H1 (cell line): ENCODE measurements at regions not wholly inside any gene's neighbourhood (a gene's known extent, or its start where the extent isn't known, plus 50 kb on each side); places are given as distances from the start of the nearest gene placed in this dataset.
"Not testable (repeated sequence)": the region's sequence is repeated elsewhere in the genome, so short reads cannot be mapped to it uniquely, and the experiment has no call there.

Experiments
- CTCF ChIA-PET: fragments of 300-600 bp; sonication (Branson Sonifier 250); formaldehyde crosslinking; loops from one replicate; lab custom pipeline; 2021; ENCODE audit not compliant: partially characterized antibody; lab: Charles Lee
- POLR2A ChIA-PET: fragments of 300-600 bp; sonication (Branson Sonifier 250); formaldehyde crosslinking; loops from one replicate; lab custom pipeline; 2021; ENCODE audit warnings: inconsistent platforms; ENCODE audit not compliant: partially characterized antibody; lab: Charles Lee
- DNase-seq, 2 experiments: peaks; one replicate each; pipeline versions ENCODE4 v3.0.0 to v3.0.0-alpha.2; 2010 to 2022; ENCODE audit warnings: low spot score in 2 of 2, low read depth in 1 of 2, mixed read lengths in 1 of 2
- FAIRE-seq: peaks from 2 replicates; lab custom pipeline; 2011; peaks lifted over from hg19 to GRCh38; lab: Jason Lieb, UNC
- H2AFZ ChIP-seq: 2 replicates; pipeline ENCODE4 v1.8.1; 2012; ENCODE audit warnings: low read length, inconsistent platforms
- H2AK5ac ChIP-seq: 2 replicates; pipeline ENCODE4 v1.6.1; 2013; ENCODE audit warnings: low read depth, low read length
- H2BK120ac ChIP-seq: replicated peaks from 2 replicates; pipeline ENCODE3; 2013; ENCODE audit warnings: low read depth, low read length, inconsistent platforms
- H2BK12ac ChIP-seq: 2 replicates; pipeline ENCODE4 v1.6.1; 2013; ENCODE audit warnings: low read depth, low read length
- H2BK15ac ChIP-seq: 2 replicates; pipeline ENCODE4 v1.6.1; 2013; ENCODE audit warnings: low read length
- H2BK20ac ChIP-seq: 2 replicates; pipeline ENCODE4 v1.6.1; 2013; ENCODE audit warnings: low read length
- H2BK5ac ChIP-seq: 2 replicates; pipeline ENCODE4 v1.6.1; 2013; ENCODE audit warnings: low read depth, low read length
- H3K14ac ChIP-seq: 2 replicates; pipeline ENCODE4 v1.6.1; 2013; ENCODE audit warnings: inconsistent platforms; ENCODE audit not compliant: insufficient read length
- H3K18ac ChIP-seq: 2 replicates; pipeline ENCODE4 v1.6.1; 2013; ENCODE audit warnings: low read length; ENCODE audit errors: extremely low read depth
- H3K23ac ChIP-seq: 2 replicates; pipeline ENCODE4 v1.6.1; 2013; ENCODE audit warnings: inconsistent platforms; ENCODE audit not compliant: insufficient read length
- H3K23me2 ChIP-seq: 2 replicates; pipeline ENCODE4 v1.6.1; 2013; ENCODE audit warnings: low read depth, low read length
- H3K27ac ChIP-seq: 2 replicates; pipeline ENCODE4 v1.6.1; 2011; ENCODE audit warnings: low read depth, low read length, inconsistent platforms
- H3K27me3 ChIP-seq, 4 experiments: replicated peaks in 1 of 4; 1 replicate in 1 of 4; 2 replicates in 3 of 4; pipeline versions ENCODE4 v1.6.1 to v1.8.1; 2011 to 2013; ENCODE audit warnings: low read length in 3 of 4, mild to moderate bottlenecking in 3 of 4, inconsistent platforms in 2 of 4, mixed read lengths in 2 of 4, moderate library complexity in 1 of 4; ENCODE audit not compliant: control insufficient read depth in 3 of 4, insufficient read depth in 3 of 4; ENCODE audit errors: extremely low read depth in 1 of 4
- H3K36me3 ChIP-seq, 4 experiments: 2 replicates each; pipeline versions ENCODE4 v1.6.1 to v1.8.1; 2011 to 2013; ENCODE audit warnings: mild to moderate bottlenecking in 4 of 4, low read length in 3 of 4, moderate library complexity in 2 of 4, control low read depth in 1 of 4, inconsistent platforms in 1 of 4; ENCODE audit not compliant: insufficient read depth in 4 of 4, control insufficient read depth in 2 of 4
- H3K4ac ChIP-seq: replicated peaks from 2 replicates; pipeline ENCODE3; 2013; ENCODE audit warnings: low read length, low read depth, mixed read lengths, inconsistent platforms; ENCODE audit not compliant: insufficient read length
- H3K4me1 ChIP-seq, 4 experiments: replicated peaks in 1 of 4; 1 replicate in 1 of 4; 2 replicates in 3 of 4; pipeline versions ENCODE4 v1.6.1 to v1.8.1; 2011 to 2013; ENCODE audit warnings: low read length in 3 of 4, inconsistent platforms in 2 of 4, mixed read lengths in 1 of 4; ENCODE audit not compliant: insufficient read depth in 4 of 4, control insufficient read depth in 3 of 4
- H3K4me2 ChIP-seq, 2 experiments: 2 replicates each; pipeline versions ENCODE4 v1.6.1 to v1.8.1; 2011 to 2013; ENCODE audit warnings: low read depth in 2 of 2, low read length in 2 of 2, control low read depth in 1 of 2, inconsistent platforms in 1 of 2, mild to moderate bottlenecking in 1 of 2; ENCODE audit not compliant: insufficient read depth in 1 of 2
- H3K4me3 ChIP-seq, 4 experiments: fragments of 200-600, 300-600 bp in 1 of 4; sonication (generic), shearing (Covaris generic), sonication (Bioruptor Twin) in 1 of 4; 2 replicates each; pipeline versions ENCODE4 v1.5.1 to v1.8.1; 2011 to 2016; ENCODE audit warnings: low read length in 4 of 4, low read depth in 3 of 4, control low read depth in 2 of 4, inconsistent platforms in 2 of 4, mild to moderate bottlenecking in 2 of 4, mixed read lengths in 1 of 4, moderate library complexity in 1 of 4; ENCODE audit not compliant: insufficient read depth in 2 of 4; ENCODE audit errors: extremely low read depth in 1 of 4
- H3K56ac ChIP-seq: replicated peaks from 2 replicates; pipeline ENCODE3; 2013; ENCODE audit warnings: low read depth, mild to moderate bottlenecking, mixed read lengths, low read length, inconsistent platforms; ENCODE audit not compliant: insufficient read length
- H3K79me1 ChIP-seq: 2 replicates; pipeline ENCODE4 v1.6.1; 2013; ENCODE audit warnings: low read depth, low read length, control low read depth
- H3K79me2 ChIP-seq, 2 experiments: 2 replicates each; pipeline versions ENCODE4 v1.6.1 to v1.8.1; 2012 to 2013; ENCODE audit warnings: low read length in 2 of 2, mild to moderate bottlenecking in 2 of 2, inconsistent platforms in 1 of 2; ENCODE audit not compliant: insufficient read depth in 2 of 2, control insufficient read depth in 1 of 2
- H3K9ac ChIP-seq, 4 experiments: replicated peaks in 1 of 4; 1 replicate in 1 of 4; 2 replicates in 3 of 4; pipeline versions ENCODE4 v1.6.1 to v1.8.1; 2011 to 2013; ENCODE audit warnings: low read depth in 3 of 4, low read length in 3 of 4, control low read depth in 2 of 4, mild to moderate bottlenecking in 2 of 4, moderate library complexity in 2 of 4, inconsistent platforms in 1 of 4; ENCODE audit errors: extremely low read depth in 1 of 4
- H3K9me3 ChIP-seq, 2 experiments: 2 replicates each; pipeline versions ENCODE4 v1.6.1 to v1.8.1; 2012 to 2013; ENCODE audit warnings: mild to moderate bottlenecking in 2 of 2, moderate library complexity in 2 of 2, control low read depth in 1 of 2, inconsistent platforms in 1 of 2, low read depth in 1 of 2, low read length in 1 of 2, mixed read lengths in 1 of 2; ENCODE audit not compliant: insufficient read depth in 2 of 2
- H4K20me1 ChIP-seq, 2 experiments: replicated peaks in 1 of 2; 2 replicates each; pipeline versions ENCODE3 to v1.8.1; 2011 to 2013; ENCODE audit warnings: inconsistent platforms in 2 of 2, low read length in 2 of 2, mild to moderate bottlenecking in 1 of 2; ENCODE audit not compliant: insufficient read depth in 2 of 2, control insufficient read depth in 1 of 2
- H4K5ac ChIP-seq: 2 replicates; pipeline ENCODE4 v1.6.1; 2013; ENCODE audit warnings: low read length, low read depth, mixed read lengths, inconsistent platforms; ENCODE audit not compliant: insufficient read length
- H4K8ac ChIP-seq: 2 replicates; pipeline ENCODE4 v1.8.0; 2013; ENCODE audit warnings: mild to moderate bottlenecking, moderate library complexity, low read length, inconsistent platforms; ENCODE audit not compliant: insufficient read depth; ENCODE audit errors: extremely low read depth
- H4K91ac ChIP-seq: replicated peaks from 2 replicates; pipeline ENCODE3; 2013; ENCODE audit warnings: low read length, mixed read lengths, inconsistent platforms; ENCODE audit not compliant: insufficient read length
- ATF3 ChIP-seq: IDR thresholded peaks from 2 replicates; pipeline ENCODE4 v1.6.1; 2011; ENCODE audit warnings: low read depth, mild to moderate bottlenecking, low read length; ENCODE audit not compliant: insufficient read depth
- CTBP2 ChIP-seq: IDR thresholded peaks from 2 replicates; pipeline ENCODE4 v1.7.0; 2011; ENCODE audit warnings: borderline replicate concordance, mild to moderate bottlenecking, moderate library complexity, mixed read lengths, low read length; ENCODE audit not compliant: insufficient read depth, insufficient read length
- RXRA ChIP-seq: IDR thresholded peaks from 2 replicates; pipeline ENCODE4 v1.6.1; 2011; ENCODE audit warnings: low read depth, mild to moderate bottlenecking, low read length, moderate library complexity; ENCODE audit not compliant: insufficient read depth
- SIN3A ChIP-seq, 2 experiments: IDR thresholded peaks in 1 of 2; conservative IDR thresholded peaks in 1 of 2; 2 replicates each; pipeline ENCODE4 v1.6.1; 2011 to 2012; ENCODE audit warnings: low read length in 2 of 2, improper control_type of control experiment in 1 of 2, low read depth in 1 of 2, mild to moderate bottlenecking in 1 of 2
- TAF1 ChIP-seq: IDR thresholded peaks from 2 replicates; pipeline ENCODE4 v1.6.1; 2011; ENCODE audit warnings: mild to moderate bottlenecking, low read depth, low read length
- WGBS, 2 experiments: shearing (Covaris generic) in 1 of 2; methylation state at CpG; one replicate each; pipeline versions ENCODE4 v1.1.6 to v1.1.7; 2013 to 2015; ENCODE audit warnings: low lambda C conversion rate in 2 of 2, mixed read lengths in 2 of 2, inconsistent platforms in 1 of 2, low coverage in 1 of 2, missing lambda C conversion rate in 1 of 2; ENCODE audit not compliant: insufficient replicate concordance in 2 of 2, insufficient coverage in 1 of 2, insufficient read length in 1 of 2; ENCODE audit errors: extremely low coverage in 1 of 2, missing lambda C conversion rate in 1 of 2; 5-methylcytosine and 5-hydroxymethylcytosine counted together

GRCh38 chr4:77451530-77451929 is 154.1 kb upstream of the CXCL13 start (continued):
- no peak for TF ChIP-seq SIN3A (conservative IDR thresholded peaks at IDR 0.05 in 1 of 2, IDR thresholded peaks at IDR 0.05 in 1 of 2; ENCODE audit: low read depth in 1 of 2, low read length in 2 of 2)
- TF ChIP-seq ATF3: no peak
- no peak for TF ChIP-seq CTBP2
- no peak for TF ChIP-seq TAF1
- TF ChIP-seq RXRA: no peak

- H3K23me2 ChIP-seq, H3K14ac ChIP-seq, H2BK5ac ChIP-seq, H4K8ac ChIP-seq, POLR2A ChIA-PET, H3K4ac ChIP-seq, H4K20me1 ChIP-seq, H2BK15ac ChIP-seq, H2BK20ac ChIP-seq, H3K79me2 ChIP-seq, H3K27me3 ChIP-seq, H2AFZ ChIP-seq, H4K91ac ChIP-seq, H3K9me3 ChIP-seq, H3K18ac ChIP-seq, H4K5ac ChIP-seq, H3K23ac ChIP-seq, H2AK5ac ChIP-seq, H3K36me3 ChIP-seq, H3K9ac ChIP-seq, H2BK120ac ChIP-seq, H3K27ac ChIP-seq, H3K4me3 ChIP-seq, H3K4me1 ChIP-seq, H3K79me1 ChIP-seq, DNase-seq, H3K4me2 ChIP-seq, H3K56ac ChIP-seq, H2BK12ac ChIP-seq: not testable (repeated sequence)
- 87% methylated on average over 5 of the region's 5 CpGs; no CpG with 5 or more reads in 1 of the 2 experiments for WGBS, 2 experiments
- FAIRE-seq: peak; percentile 60
- CTCF ChIA-PET: interaction anchor here (0.7 to 13.4 kb wide), 7 partner anchors 20 to 413 kb away, joined by 3 to 120 read pairs (median 5); no protein-coding TSS in a partner anchor
Observed at GRCh38 chr4:77452117-77452516, 153.5 kb upstream of the CXCL13 start.
